AG09319 (cell line): ENCODE measurements at regions not wholly inside any gene's neighbourhood (a gene's known extent, or its start where the extent isn't known, plus 50 kb on each side); places are given as distances from the start of the nearest gene placed in this dataset.

Experiments
- DNase-seq: peaks from one replicate; pipeline ENCODE4 v3.0.0-alpha.2; 2010; ENCODE audit warnings: low read depth; ENCODE audit errors: extremely low read depth
- CTCF ChIP-seq: IDR thresholded peaks from 2 replicates; pipeline ENCODE4 v1.5.1; 2011; ENCODE audit warnings: low read depth, mild to moderate bottlenecking, inconsistent platforms, low read length, moderate library complexity

- DNase-seq, result no peak
- TF ChIP-seq CTCF, result no peak
These were observed 375.2 kb downstream of the ARL4A start for GRCh38 chr7:13062631-13063030.

GRCh38 chr7:13067036-13067435, 379.6 kb downstream of the ARL4A start:
- no peak for DNase-seq

GRCh38 chr7:13068032-13068431, 380.6 kb downstream of the ARL4A start:
- no peak for TF ChIP-seq CTCF
- DNase-seq, result no peak

More at GRCh38 chr7:13067036-13067435, 379.6 kb downstream of the ARL4A start:
- no peak for TF ChIP-seq CTCF

GRCh38 chr7:13069841-13070240, 382.4 kb downstream of the ARL4A start:
- TF ChIP-seq CTCF, result no peak
- DNase-seq, result peak; percentile 12

GRCh38 chr7:13072014-13072413, 384.6 kb downstream of the ARL4A start:
- TF ChIP-seq CTCF, result no peak
- DNase-seq, result peak; percentile 2

GRCh38 chr7:13077466-13077865, 390.0 kb downstream of the ARL4A start:
- TF ChIP-seq CTCF, result no peak

GRCh38 chr7:13078105-13078504, 390.7 kb downstream of the ARL4A start:
- no peak for DNase-seq
- TF ChIP-seq CTCF, result no peak

More at GRCh38 chr7:13077466-13077865, 390.0 kb downstream of the ARL4A start:
- DNase-seq, result no peak

GRCh38 chr7:13090959-13091358, 403.5 kb downstream of the ARL4A start:
- no peak for DNase-seq
- TF ChIP-seq CTCF, result no peak
